Stimulated activated naive CD8-positive, alpha-beta T cell treated with anti-CD3 and anti-CD28 coated beads, Interleukin-15, amount 100 ng/mL, for 72 hours (primary cell): ENCODE measurements at regions not wholly inside any gene's neighbourhood (a gene's known extent, or its start where the extent isn't known, plus 50 kb on each side); places are given as distances from the start of the nearest gene placed in this dataset.

Experiments used
- ATAC-seq: fragments of 150-1000 bp; cut with Tn5 transposase; 2 replicates; pipeline ENCODE4 v1.10.0; 2021; ENCODE audit warnings: mild to moderate bottlenecking, moderate library complexity
- DNase-seq, 2 donors: peaks; one replicate each; pipeline ENCODE4 v3.0.0; 2021 to 2022
- H3K27ac Mint-ChIP-seq, 2 donors: one replicate each; pipeline ENCODE4 v1.8.0; 2022; ENCODE audit warnings: mild to moderate bottlenecking in 2 of 2, mixed read lengths in 2 of 2, moderate library complexity in 2 of 2
- H3K27me3 Mint-ChIP-seq: one replicate; pipeline ENCODE4 v1.8.0; 2022; ENCODE audit warnings: mixed read lengths
- H3K4me1 Mint-ChIP-seq: one replicate; pipeline ENCODE4 v1.8.0; 2022; ENCODE audit warnings: mild to moderate bottlenecking, mixed read lengths
- H3K4me3 Mint-ChIP-seq, 2 donors: one replicate each; pipeline ENCODE4 v1.8.0; 2022; ENCODE audit warnings: mild to moderate bottlenecking in 2 of 2, mixed read lengths in 2 of 2, moderate library complexity in 1 of 2
- H3K9me3 Mint-ChIP-seq, 2 donors: one replicate each; pipeline ENCODE4 v1.8.0; 2022; ENCODE audit warnings: mixed read lengths in 2 of 2

GRCh38 chr3:109707617-109708016, 370.3 kb upstream of the DPPA4 start:
- Mint-ChIP-seq H3K27me3 (peaks cover 5% of the 10 kb centered on the region), H3K27ac (no peak overlapping the region), H3K4me1 (peaks cover 5% of the 10 kb centered on the region), H3K4me3 (no peak overlapping the region), H3K9me3 (peaks cover 12 to 18% of the 10 kb centered on the region in 2 donors)
- DNase-seq, result no peak
- ATAC-seq, result no peak

GRCh38 chr3:109713288-109713687, 375.9 kb upstream of the DPPA4 start:
- no peak for DNase-seq
- Mint-ChIP-seq H3K27me3 (peaks cover 13% of the 10 kb centered on the region), H3K4me3 (no peak overlapping the region)

GRCh38 chr3:109715707-109716106, 378.4 kb upstream of the DPPA4 start:
- Mint-ChIP-seq H3K4me1 (no peaks in the 10 kb centered on the region), H3K27ac (no peak overlapping the region)
- DNase-seq, result no peak

More at GRCh38 chr3:109713288-109713687, 375.9 kb upstream of the DPPA4 start:
- Mint-ChIP-seq H3K9me3 (peaks cover 6 to 9% of the 10 kb centered on the region in 2 donors), H3K4me1 (no peaks in the 10 kb centered on the region), H3K27ac (no peak overlapping the region)
- no peak for ATAC-seq

DNA sequence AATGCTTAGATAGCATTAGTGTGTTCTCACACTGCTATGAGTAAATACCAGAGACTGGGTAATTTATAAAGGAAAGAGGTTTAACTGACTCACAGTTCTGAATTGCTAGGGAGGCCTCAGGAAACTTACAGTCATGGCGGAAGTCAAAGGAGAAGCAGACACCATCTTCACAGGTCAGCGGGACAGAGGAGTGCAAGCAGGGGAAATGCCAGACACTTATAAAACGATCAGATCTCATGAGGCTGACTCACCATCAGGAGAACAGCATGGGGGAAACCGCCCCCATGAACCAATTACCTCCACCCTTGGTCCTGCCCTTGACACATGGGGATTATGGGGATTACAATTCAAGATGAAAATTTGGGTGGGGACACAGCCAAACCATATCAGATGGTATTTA, 381.5 kb upstream of the DPPA4 start:
- H3K4me3 Mint-ChIP-seq, result no peak overlapping the region
- peaks cover 7% of the 10 kb centered on the region for H3K27me3 Mint-ChIP-seq
- H3K27ac Mint-ChIP-seq, result no peak overlapping the region
- DNase-seq (no peak), ATAC-seq (no peak)
- peaks cover 5 to 7% of the 10 kb centered on the region in 2 donors for H3K9me3 Mint-ChIP-seq
- peaks cover 8% of the 10 kb centered on the region for H3K4me1 Mint-ChIP-seq

More at GRCh38 chr3:109715707-109716106, 378.4 kb upstream of the DPPA4 start:
- Mint-ChIP-seq H3K4me3 (no peak overlapping the region), H3K9me3 (peaks cover 5 to 7% of the 10 kb centered on the region in 2 donors), H3K27me3 (peaks cover 7% of the 10 kb centered on the region)
- no peak for ATAC-seq

GRCh38 chr3:109728861-109729494, 391.6 kb upstream of the DPPA4 start:
- H3K4me1 Mint-ChIP-seq, result no peaks in the 10 kb centered on the region
- H3K27me3 Mint-ChIP-seq, result no peaks in the 10 kb centered on the region
- H3K9me3 Mint-ChIP-seq, result no peaks in the 10 kb centered on the region
- H3K4me3 Mint-ChIP-seq, result no peak overlapping the region
- ATAC-seq, result no peak
- no peak for DNase-seq
- no peak overlapping the region for H3K27ac Mint-ChIP-seq

- Mint-ChIP-seq H3K27me3 (no peaks in the 10 kb centered on the region), H3K4me3 (no peak overlapping the region), H3K9me3 (peaks cover 10 to 11% of the 10 kb centered on the region in 2 donors), H3K4me1 (no peaks in the 10 kb centered on the region), H3K27ac (no peak overlapping the region)
- DNase-seq (peak; percentile 24 to 30), ATAC-seq (peak; percentile 79)
Measured at GRCh38 chr3:109731639-109732473, 394.5 kb upstream of the DPPA4 start.

GRCh38 chr3:109743981-109744380, 406.6 kb upstream of the DPPA4 start:
- DNase-seq (no peak), ATAC-seq (no peak)
- no peak overlapping the region for H3K27ac Mint-ChIP-seq
- peaks cover 0 to 13% of the 10 kb centered on the region in 2 donors for H3K9me3 Mint-ChIP-seq
- H3K27me3 Mint-ChIP-seq, result no peaks in the 10 kb centered on the region
- H3K4me1 Mint-ChIP-seq, result no peaks in the 10 kb centered on the region
- no peak overlapping the region for H3K4me3 Mint-ChIP-seq

GRCh38 chr3:109772520-109772919, 435.2 kb upstream of the DPPA4 start:
- ATAC-seq, result no peak
- Mint-ChIP-seq H3K4me1 (no peaks in the 10 kb centered on the region), H3K27ac (no peak overlapping the region), H3K4me3 (no peak overlapping the region), H3K27me3 (no peaks in the 10 kb centered on the region), H3K9me3 (peaks cover 29 to 42% of the 10 kb centered on the region in 2 donors)
- DNase-seq, result no peak

DNA sequence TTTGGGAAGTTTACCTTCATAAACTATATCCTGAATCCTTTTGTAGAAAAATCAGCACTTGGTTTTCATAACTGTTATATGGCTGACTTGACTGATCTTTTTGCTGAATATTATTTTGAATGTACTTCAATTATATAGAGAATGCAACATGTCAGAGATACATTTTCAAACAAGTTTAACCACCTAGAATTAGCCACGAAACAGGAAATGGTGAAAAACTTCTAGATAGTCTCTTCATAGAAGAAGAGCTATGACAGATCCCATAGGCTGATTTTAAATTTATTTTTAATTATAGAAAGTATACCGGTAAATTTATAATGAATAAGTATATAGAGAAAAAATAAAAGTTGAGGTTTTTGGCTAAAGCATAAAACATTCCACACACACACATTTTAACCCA, 436.8 kb upstream of the DPPA4 start:
- ATAC-seq, result no peak
- Mint-ChIP-seq H3K9me3 (peaks cover 24 to 50% of the 10 kb centered on the region in 2 donors), H3K27ac (peak overlapping the region in 1 of 2 donors; percentile 65), H3K4me3 (no peak overlapping the region), H3K27me3 (no peaks in the 10 kb centered on the region), H3K4me1 (no peaks in the 10 kb centered on the region)
- no peak for DNase-seq

DNA sequence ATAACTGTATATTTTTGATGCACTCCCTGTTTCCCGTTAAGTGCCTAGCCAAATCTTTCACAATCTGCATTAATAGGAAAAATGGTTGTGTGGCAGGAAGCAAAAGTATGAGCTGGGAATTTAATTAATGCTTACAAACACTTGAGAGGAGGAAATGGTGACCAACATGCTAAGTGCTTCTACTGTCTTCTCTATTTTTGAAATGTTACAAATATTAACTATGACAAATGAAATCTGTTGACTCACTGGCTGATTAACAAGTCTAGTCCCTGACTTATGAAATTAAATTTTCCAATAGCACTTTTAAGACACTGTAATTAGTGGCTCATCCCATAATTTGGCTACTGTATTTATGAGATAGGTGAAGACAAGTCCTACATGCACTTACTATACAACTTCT, 446.9 kb upstream of the DPPA4 start:
- Mint-ChIP-seq H3K27me3 (no peaks in the 10 kb centered on the region), H3K27ac (no peak overlapping the region), H3K4me1 (no peaks in the 10 kb centered on the region), H3K9me3 (peaks cover 4 to 12% of the 10 kb centered on the region in 2 donors), H3K4me3 (no peak overlapping the region)
- no peak for DNase-seq
- no peak for ATAC-seq

DNA sequence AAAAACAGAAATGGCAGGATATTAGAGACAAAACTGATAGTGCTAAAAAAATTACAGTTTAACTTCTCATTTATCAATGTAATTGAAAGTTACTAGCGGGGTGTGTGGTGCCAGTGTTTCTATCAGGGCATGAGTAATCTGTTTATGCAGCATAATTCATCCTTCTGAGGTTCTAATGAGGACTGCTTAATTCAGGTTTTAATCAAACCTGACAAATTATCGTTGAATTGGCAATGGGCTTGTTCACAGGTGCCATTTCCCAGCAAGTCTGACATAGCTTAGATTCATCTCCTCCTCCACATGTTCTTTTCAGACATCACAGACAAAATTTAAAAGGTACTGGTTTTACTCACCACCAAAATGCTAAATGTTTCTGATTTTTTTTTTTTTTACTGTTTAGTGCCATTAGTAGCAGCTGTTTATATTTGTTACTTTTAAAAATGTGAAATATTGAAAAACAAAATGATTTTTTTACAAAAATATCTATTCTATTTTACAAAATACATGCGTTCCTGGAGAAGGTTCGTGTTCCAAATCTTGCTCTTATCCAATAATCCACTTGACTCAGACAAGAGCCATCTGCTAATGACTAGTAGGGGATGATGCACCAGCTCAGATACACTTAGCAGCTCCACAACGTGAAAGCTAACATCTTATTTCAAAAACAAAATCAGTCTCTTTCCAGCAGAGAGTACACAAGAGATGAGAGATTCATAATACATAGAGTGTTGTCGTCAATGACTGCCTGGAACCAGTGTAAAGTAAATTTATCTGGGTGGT, 447.7 kb upstream of the DPPA4 start:
- Mint-ChIP-seq H3K27ac (no peak overlapping the region), H3K4me3 (no peak overlapping the region), H3K9me3 (peaks cover 4 to 7% of the 10 kb centered on the region in 2 donors), H3K27me3 (no peaks in the 10 kb centered on the region), H3K4me1 (no peaks in the 10 kb centered on the region)
- no peak for DNase-seq
- no peak for ATAC-seq

- ATAC-seq (no peak), DNase-seq (no peak)
- H3K9me3 Mint-ChIP-seq, result peaks cover 5 to 8% of the 10 kb centered on the region in 2 donors
- no peak overlapping the region for H3K4me3 Mint-ChIP-seq
- H3K27me3 Mint-ChIP-seq, result no peaks in the 10 kb centered on the region
- H3K4me1 Mint-ChIP-seq, result peaks cover 40% of the 10 kb centered on the region
- H3K27ac Mint-ChIP-seq, result no peak overlapping the region
Measured at GRCh38 chr3:109803274-109803673, 465.9 kb upstream of the DPPA4 start.

GRCh38 chr3:109804697-109805096, 467.4 kb upstream of the DPPA4 start:
- H3K4me1 Mint-ChIP-seq, result peaks cover 41% of the 10 kb centered on the region
- peak overlapping the region; percentile 22 to 43 for H3K4me3 Mint-ChIP-seq
- H3K27me3 Mint-ChIP-seq, result no peaks in the 10 kb centered on the region
- peak; percentile 9 to 13 for DNase-seq
- no peak overlapping the region for H3K27ac Mint-ChIP-seq
- peaks cover 0 to 5% of the 10 kb centered on the region in 2 donors for H3K9me3 Mint-ChIP-seq
- peak; percentile 86 for ATAC-seq

- DNase-seq (peak; percentile 28 to 41), ATAC-seq (peak; percentile 92)
- H3K27me3 Mint-ChIP-seq, result no peaks in the 10 kb centered on the region
- H3K4me3 Mint-ChIP-seq, result peak overlapping the region; percentile 54 to 56
- H3K9me3 Mint-ChIP-seq, result peaks cover 0 to 5% of the 10 kb centered on the region in 2 donors
- no peak overlapping the region for H3K27ac Mint-ChIP-seq
- H3K4me1 Mint-ChIP-seq, result peaks cover 41% of the 10 kb centered on the region
Measured at GRCh38 chr3:109806929-109807328, 469.6 kb upstream of the DPPA4 start.

- DNase-seq, result no peak
- Mint-ChIP-seq H3K27ac (no peak overlapping the region), H3K9me3 (peaks cover 7 to 15% of the 10 kb centered on the region in 2 donors), H3K4me1 (peaks cover 35% of the 10 kb centered on the region), H3K4me3 (no peak overlapping the region), H3K27me3 (no peaks in the 10 kb centered on the region)
- no peak for ATAC-seq
Measured at GRCh38 chr3:109809513-109809912, 472.2 kb upstream of the DPPA4 start.
